ENCODE measurements at regions not wholly inside any gene's neighbourhood (a gene's known extent, or its start where the extent isn't known, plus 50 kb on each side); places are given as distances from the start of the nearest gene placed in this dataset.

GRCh38 chr10:121288011-121288410 is 310.2 kb downstream of the FGFR2 start:
- H3K4me2 ChIP-seq (ENCODE audit: low read depth, low read length, poor library complexity, severe bottlenecking) = no peak overlapping the region
- H3K79me2 ChIP-seq (ENCODE audit: insufficient read depth, low read length) = no peaks in the 10 kb centered on the region
- H3K27me3 ChIP-seq (ENCODE audit: insufficient read depth, low read length, poor library complexity, severe bottlenecking) = no peaks in the 10 kb centered on the region
- H4K20me1 ChIP-seq (ENCODE audit: insufficient read depth, low read length, poor library complexity, severe bottlenecking) = no peaks in the 10 kb centered on the region
- no peaks in the 10 kb centered on the region; the same call in 1 of the 2 replicates for H3K9me3 ChIP-seq (ENCODE audit: insufficient read depth, low read depth, low read length)
- no peaks in the 10 kb centered on the region for H3F3A ChIP-seq (ENCODE audit: low read depth)
- no peak overlapping the region for H2AFZ ChIP-seq (ENCODE audit: low read length)
- no peaks in the 10 kb centered on the region for H3K36me3 ChIP-seq (ENCODE audit: insufficient read depth, low read length)
- TF ChIP-seq EZH2phosphoT487 (IDR thresholded peaks at IDR 0.05; ENCODE audit: borderline replicate concordance) = no peak
- TF ChIP-seq, protein P1, sequence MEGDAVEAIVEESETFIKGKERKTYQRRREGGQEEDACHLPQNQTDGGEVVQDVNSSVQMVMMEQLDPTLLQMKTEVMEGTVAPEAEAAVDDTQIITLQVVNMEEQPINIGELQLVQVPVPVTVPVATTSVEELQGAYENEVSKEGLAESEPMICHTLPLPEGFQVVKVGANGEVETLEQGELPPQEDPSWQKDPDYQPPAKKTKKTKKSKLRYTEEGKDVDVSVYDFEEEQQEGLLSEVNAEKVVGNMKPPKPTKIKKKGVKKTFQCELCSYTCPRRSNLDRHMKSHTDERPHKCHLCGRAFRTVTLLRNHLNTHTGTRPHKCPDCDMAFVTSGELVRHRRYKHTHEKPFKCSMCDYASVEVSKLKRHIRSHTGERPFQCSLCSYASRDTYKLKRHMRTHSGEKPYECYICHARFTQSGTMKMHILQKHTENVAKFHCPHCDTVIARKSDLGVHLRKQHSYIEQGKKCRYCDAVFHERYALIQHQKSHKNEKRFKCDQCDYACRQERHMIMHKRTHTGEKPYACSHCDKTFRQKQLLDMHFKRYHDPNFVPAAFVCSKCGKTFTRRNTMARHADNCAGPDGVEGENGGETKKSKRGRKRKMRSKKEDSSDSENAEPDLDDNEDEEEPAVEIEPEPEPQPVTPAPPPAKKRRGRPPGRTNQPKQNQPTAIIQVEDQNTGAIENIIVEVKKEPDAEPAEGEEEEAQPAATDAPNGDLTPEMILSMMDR (conservative IDR thresholded peaks at IDR 0.05; ENCODE audit: low read length) = no peak
- no peak overlapping the region for H3K4me3 ChIP-seq (ENCODE audit: low read length, poor library complexity, severe bottlenecking)
- no peaks in the 10 kb centered on the region for H3K9me2 ChIP-seq (replicated peaks; ENCODE audit: low read depth, low read length)
- no peak overlapping the region for H3K9ac ChIP-seq (ENCODE audit: low read depth, low read length, poor library complexity, severe bottlenecking)
- H3K4me1 ChIP-seq (ENCODE audit: insufficient read depth, low read length, poor library complexity, severe bottlenecking) = no peaks in the 10 kb centered on the region

GRCh38 chr10:121288864-121289661 is 309.2 kb downstream of the FGFR2 start:
- H3K36me3 ChIP-seq (ENCODE audit: insufficient read depth, low read length) = no peaks in the 10 kb centered on the region
- H3K9me2 ChIP-seq (replicated peaks; ENCODE audit: low read depth, low read length) = no peaks in the 10 kb centered on the region
- no peak overlapping the region for H3K9ac ChIP-seq (ENCODE audit: low read depth, low read length, poor library complexity, severe bottlenecking)
- TF ChIP-seq, protein P1 (conservative IDR thresholded peaks at IDR 0.05; ENCODE audit: low read length) = no peak
- no peak for TF ChIP-seq EZH2phosphoT487 (IDR thresholded peaks at IDR 0.05; ENCODE audit: borderline replicate concordance)
- H3F3A ChIP-seq (ENCODE audit: low read depth) = no peaks in the 10 kb centered on the region
- H4K20me1 ChIP-seq (ENCODE audit: insufficient read depth, low read length, poor library complexity, severe bottlenecking) = no peaks in the 10 kb centered on the region
- H3K9me3 ChIP-seq (ENCODE audit: insufficient read depth, low read depth, low read length) = no peaks in the 10 kb centered on the region; the same call in 1 of the 2 replicates
- no peak overlapping the region for H3K4me3 ChIP-seq (ENCODE audit: low read length, poor library complexity, severe bottlenecking)
- H3K4me1 ChIP-seq (ENCODE audit: insufficient read depth, low read length, poor library complexity, severe bottlenecking) = no peaks in the 10 kb centered on the region
- H3K27me3 ChIP-seq (ENCODE audit: insufficient read depth, low read length, poor library complexity, severe bottlenecking) = no peaks in the 10 kb centered on the region
- H2AFZ ChIP-seq (ENCODE audit: low read length) = no peak overlapping the region
- no peaks in the 10 kb centered on the region for H3K79me2 ChIP-seq (ENCODE audit: insufficient read depth, low read length)
- no peak overlapping the region for H3K4me2 ChIP-seq (ENCODE audit: low read depth, low read length, poor library complexity, severe bottlenecking)

DNA sequence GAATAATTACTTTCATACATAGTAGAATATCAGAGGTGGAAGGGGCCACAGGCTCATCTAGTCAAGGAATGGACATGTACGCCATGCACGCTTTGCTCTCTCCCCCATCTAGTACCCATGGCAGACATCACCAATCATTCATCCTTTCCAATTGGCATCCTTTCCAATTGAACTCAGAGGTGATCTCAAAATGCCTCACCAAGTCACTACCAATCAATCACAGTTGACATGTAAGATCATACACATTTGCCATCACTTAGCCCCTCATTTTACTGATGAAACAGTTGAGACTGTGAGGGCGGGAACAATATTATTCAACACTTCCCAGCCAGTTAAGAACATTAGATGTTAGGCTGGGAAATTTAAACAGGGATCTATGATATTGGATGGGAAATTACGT is 308.4 kb downstream of the FGFR2 start:
- Histone ChIP-seq H3K4me2 (ENCODE audit: low read depth, low read length, poor library complexity, severe bottlenecking) (no peak overlapping the region), H3K36me3 (ENCODE audit: insufficient read depth, low read length) (no peaks in the 10 kb centered on the region), H3K9me2 (replicated peaks; ENCODE audit: low read depth, low read length) (no peaks in the 10 kb centered on the region), H2AFZ (ENCODE audit: low read length) (no peak overlapping the region), H3K79me2 (ENCODE audit: insufficient read depth, low read length) (no peaks in the 10 kb centered on the region), H3K4me1 (ENCODE audit: insufficient read depth, low read length, poor library complexity, severe bottlenecking) (no peaks in the 10 kb centered on the region), H4K20me1 (ENCODE audit: insufficient read depth, low read length, poor library complexity, severe bottlenecking) (no peaks in the 10 kb centered on the region), H3K27me3 (ENCODE audit: insufficient read depth, low read length, poor library complexity, severe bottlenecking) (no peaks in the 10 kb centered on the region), H3K9me3 (ENCODE audit: insufficient read depth, low read depth, low read length) (no peaks in the 10 kb centered on the region; the same call in 1 of the 2 replicates), H3K4me3 (ENCODE audit: low read length, poor library complexity, severe bottlenecking) (no peak overlapping the region), H3F3A (ENCODE audit: low read depth) (no peaks in the 10 kb centered on the region), H3K9ac (ENCODE audit: low read depth, low read length, poor library complexity, severe bottlenecking) (no peak overlapping the region)
- TF ChIP-seq EZH2phosphoT487 (IDR thresholded peaks at IDR 0.05; ENCODE audit: borderline replicate concordance) = no peak
- TF ChIP-seq, protein P1 (conservative IDR thresholded peaks at IDR 0.05; ENCODE audit: low read length) = no peak
